Neural cell (in vitro differentiated cells): ENCODE measurements at regions not wholly inside any gene's neighbourhood (a gene's known extent, or its start where the extent isn't known, plus 50 kb on each side); places are given as distances from the start of the nearest gene placed in this dataset.

Experiments used
- H2AFZ ChIP-seq: fragments of 200-600, 300-800 bp; sonication (generic), shearing (Covaris generic); 2 replicates; pipeline ENCODE4 v1.6.0; 2014; ENCODE audit warnings: low read depth, mild to moderate bottlenecking, antibody characterized with exemption, low read length, moderate library complexity
- H3F3A ChIP-seq: fragments of 200-600 bp; shearing (Covaris generic); 2 replicates; pipeline ENCODE4 v1.6.1; 2016; ENCODE audit warnings: mild to moderate bottlenecking, moderate library complexity, mixed read lengths, antibody characterized with exemption, low read length; ENCODE audit not compliant: insufficient read depth, poor library complexity, severe bottlenecking
- H3K27ac ChIP-seq: fragments of 200-600, 300-800 bp; sonication (generic), shearing (Covaris generic); 2 replicates; pipeline ENCODE4 v1.5.1; 2014; ENCODE audit warnings: mild to moderate bottlenecking, low read length, moderate library complexity
- H3K27me3 ChIP-seq: fragments of 300-800, 200-600 bp; sonication (generic), shearing (Covaris generic); 2 replicates; pipeline ENCODE4 v1.6.0; 2014; ENCODE audit warnings: mild to moderate bottlenecking, low read depth, low read length, moderate library complexity; ENCODE audit not compliant: insufficient read depth
- H3K36me3 ChIP-seq: fragments of 300-800, 200-600 bp; sonication (generic), shearing (Covaris generic); 2 replicates; pipeline ENCODE4 v1.5.1; 2014; ENCODE audit warnings: mild to moderate bottlenecking, antibody characterized with exemption, low read length, moderate library complexity; ENCODE audit not compliant: insufficient read depth
- H3K4me2 ChIP-seq: fragments of 300-800, 200-600 bp; sonication (generic), shearing (Covaris generic); 2 replicates; pipeline ENCODE4 v1.6.0; 2014; ENCODE audit warnings: mild to moderate bottlenecking, low read length
- H3K4me3 ChIP-seq: fragments of 300-800, 200-600 bp; sonication (generic), shearing (Covaris generic); 2 replicates; pipeline ENCODE4 v1.5.1; 2014; ENCODE audit warnings: mild to moderate bottlenecking, low read length, moderate library complexity
- H3K79me2 ChIP-seq: fragments of 200-600 bp; shearing (Covaris generic); replicated peaks from 2 replicates; pipeline ENCODE4 v1.6.0; 2014; ENCODE audit warnings: mild to moderate bottlenecking, low read length, moderate library complexity; ENCODE audit not compliant: insufficient read depth
- H3K9ac ChIP-seq: fragments of 300-800, 200-600 bp; sonication (generic), shearing (Covaris generic); 2 replicates; pipeline ENCODE4 v1.6.1; 2016; ENCODE audit warnings: mild to moderate bottlenecking, low read length, mixed read lengths
- H3K9me2 ChIP-seq: fragments of 200-600 bp; shearing (Covaris generic); 2 replicates; pipeline ENCODE4 v1.6.1; 2016; ENCODE audit warnings: mild to moderate bottlenecking, low read length, mixed read lengths; ENCODE audit not compliant: insufficient read depth
- H3K9me3 ChIP-seq: fragments of 200-600, 300-800 bp; sonication (generic), shearing (Covaris generic); 2 replicates; pipeline ENCODE4 v1.6.1; 2016; ENCODE audit warnings: mild to moderate bottlenecking, mixed run types, low read length, moderate library complexity, mixed read lengths
- H4K20me1 ChIP-seq: fragments of 200-600 bp; shearing (Covaris generic); 2 replicates; pipeline ENCODE4 v1.6.1; 2016; ENCODE audit warnings: mild to moderate bottlenecking, mixed run types; ENCODE audit not compliant: insufficient read depth
- EP300 ChIP-seq: fragments of 450-650 bp; conservative IDR thresholded peaks from 2 replicates; pipeline ENCODE4 v1.6.1; 2014; ENCODE audit warnings: antibody characterized with exemption, mild to moderate bottlenecking, moderate library complexity; ENCODE audit not compliant: poor library complexity, severe bottlenecking
- EZH2 ChIP-seq: fragments of 200-600, 300-800 bp; shearing (Covaris generic), sonication (generic); IDR thresholded peaks from 2 replicates; pipeline ENCODE4 v1.6.1; 2014; ENCODE audit warnings: antibody characterized with exemption, low read length, borderline replicate concordance, mild to moderate bottlenecking; ENCODE audit not compliant: insufficient read depth, poor library complexity, severe bottlenecking
- MXI1 ChIP-seq: fragments of 450-650 bp; conservative IDR thresholded peaks from 2 replicates; pipeline ENCODE4 v1.6.1; 2014; ENCODE audit warnings: antibody characterized with exemption, mild to moderate bottlenecking; ENCODE audit not compliant: poor library complexity, severe bottlenecking
- POLR2AphosphoS5 ChIP-seq: IDR thresholded peaks from 2 replicates; pipeline ENCODE4 v1.6.1; 2012
- RAD21 ChIP-seq: fragments of 450-650 bp; conservative IDR thresholded peaks from 2 replicates; pipeline ENCODE4 v1.6.1; 2014; ENCODE audit warnings: antibody characterized with exemption, mild to moderate bottlenecking, moderate library complexity
- SMC3 ChIP-seq: fragments of 450-650 bp; conservative IDR thresholded peaks from 2 replicates; pipeline ENCODE4 v1.6.1; 2014; ENCODE audit warnings: antibody characterized with exemption, mild to moderate bottlenecking, moderate library complexity; ENCODE audit not compliant: poor library complexity
- TAF1 ChIP-seq: IDR thresholded peaks from 2 replicates; pipeline ENCODE4 v1.6.1; 2012; ENCODE audit warnings: low read depth
- TF ChIP-seq, protein P1 (sequence below): IDR thresholded peaks from 2 replicates; pipeline ENCODE4 v1.6.1; 2012; ENCODE audit warnings: borderline replicate concordance
- TF ChIP-seq, protein P2 (sequence below): fragments of 450-650 bp; IDR thresholded peaks from 2 replicates; pipeline ENCODE4 v1.5.1; 2014; ENCODE audit warnings: antibody characterized with exemption, mild to moderate bottlenecking, moderate library complexity; ENCODE audit not compliant: poor library complexity, severe bottlenecking

DNA sequence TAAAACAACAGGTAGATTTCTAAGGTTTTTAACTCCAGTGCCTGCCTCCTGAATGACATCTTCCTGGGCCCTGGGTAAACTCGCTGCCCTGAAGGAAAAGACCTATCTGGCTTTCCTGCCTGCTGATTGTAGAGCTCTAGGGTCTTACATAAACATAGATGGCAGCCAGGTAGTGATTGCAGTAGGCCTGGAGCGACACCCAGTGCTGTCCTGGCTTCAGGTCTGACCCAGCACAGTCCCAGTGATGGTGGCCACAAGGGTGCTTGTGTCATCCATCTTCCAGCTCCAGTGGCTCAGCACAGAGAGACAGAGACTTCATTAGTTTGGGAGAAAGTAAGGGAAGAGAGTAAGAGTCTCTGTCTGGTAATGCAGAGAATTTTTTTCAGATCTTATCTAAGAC, 542.9 kb upstream of the IMPG1 start:
- Histone ChIP-seq H2AFZ (no peak overlapping the region), H3K4me2 (no peak overlapping the region), H3K4me3 (no peak overlapping the region), H3K79me2 (no peaks in the 10 kb centered on the region), H3K36me3 (no peaks in the 10 kb centered on the region), H3K27ac (no peak overlapping the region), H3F3A (no peaks in the 10 kb centered on the region), H3K9me2 (no peaks in the 10 kb centered on the region), H3K9me3 (no peaks in the 10 kb centered on the region), H4K20me1 (no peaks in the 10 kb centered on the region), H3K9ac (no peak overlapping the region), H3K27me3 (no peaks in the 10 kb centered on the region)
- TF ChIP-seq RAD21, result no peak
- TF ChIP-seq, protein P1, sequence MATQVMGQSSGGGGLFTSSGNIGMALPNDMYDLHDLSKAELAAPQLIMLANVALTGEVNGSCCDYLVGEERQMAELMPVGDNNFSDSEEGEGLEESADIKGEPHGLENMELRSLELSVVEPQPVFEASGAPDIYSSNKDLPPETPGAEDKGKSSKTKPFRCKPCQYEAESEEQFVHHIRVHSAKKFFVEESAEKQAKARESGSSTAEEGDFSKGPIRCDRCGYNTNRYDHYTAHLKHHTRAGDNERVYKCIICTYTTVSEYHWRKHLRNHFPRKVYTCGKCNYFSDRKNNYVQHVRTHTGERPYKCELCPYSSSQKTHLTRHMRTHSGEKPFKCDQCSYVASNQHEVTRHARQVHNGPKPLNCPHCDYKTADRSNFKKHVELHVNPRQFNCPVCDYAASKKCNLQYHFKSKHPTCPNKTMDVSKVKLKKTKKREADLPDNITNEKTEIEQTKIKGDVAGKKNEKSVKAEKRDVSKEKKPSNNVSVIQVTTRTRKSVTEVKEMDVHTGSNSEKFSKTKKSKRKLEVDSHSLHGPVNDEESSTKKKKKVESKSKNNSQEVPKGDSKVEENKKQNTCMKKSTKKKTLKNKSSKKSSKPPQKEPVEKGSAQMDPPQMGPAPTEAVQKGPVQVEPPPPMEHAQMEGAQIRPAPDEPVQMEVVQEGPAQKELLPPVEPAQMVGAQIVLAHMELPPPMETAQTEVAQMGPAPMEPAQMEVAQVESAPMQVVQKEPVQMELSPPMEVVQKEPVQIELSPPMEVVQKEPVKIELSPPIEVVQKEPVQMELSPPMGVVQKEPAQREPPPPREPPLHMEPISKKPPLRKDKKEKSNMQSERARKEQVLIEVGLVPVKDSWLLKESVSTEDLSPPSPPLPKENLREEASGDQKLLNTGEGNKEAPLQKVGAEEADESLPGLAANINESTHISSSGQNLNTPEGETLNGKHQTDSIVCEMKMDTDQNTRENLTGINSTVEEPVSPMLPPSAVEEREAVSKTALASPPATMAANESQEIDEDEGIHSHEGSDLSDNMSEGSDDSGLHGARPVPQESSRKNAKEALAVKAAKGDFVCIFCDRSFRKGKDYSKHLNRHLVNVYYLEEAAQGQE, result no peak

DNA sequence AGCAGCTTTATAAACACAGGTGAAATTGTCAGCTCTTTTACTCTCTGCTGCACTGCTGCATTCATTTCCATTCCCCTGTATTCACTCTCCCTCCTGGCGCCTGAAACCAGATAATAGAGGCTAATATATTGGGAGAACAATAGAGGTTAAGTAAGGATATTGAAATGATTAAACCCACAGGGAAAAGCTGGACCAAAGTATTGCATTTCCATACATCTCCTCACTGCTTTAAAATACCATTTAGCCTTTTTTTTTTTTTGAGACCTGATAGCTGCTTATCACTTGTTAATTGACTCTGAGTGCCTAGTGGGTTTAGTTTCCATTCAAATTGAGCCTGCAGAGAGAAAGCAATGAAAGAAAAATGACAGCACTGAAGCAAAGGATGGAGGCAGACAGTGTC, 540.5 kb upstream of the IMPG1 start:
- H3K36me3 ChIP-seq, result no peaks in the 10 kb centered on the region
- no peaks in the 10 kb centered on the region for H3K9me3 ChIP-seq
- TF ChIP-seq RAD21 (peak; percentile 17), POLR2AphosphoS5 (peak; percentile 14), MXI1 (no peak), SMC3 (no peak), TAF1 (no peak), EP300 (peak; percentile 71), EZH2 (no peak)
- TF ChIP-seq, protein P2, sequence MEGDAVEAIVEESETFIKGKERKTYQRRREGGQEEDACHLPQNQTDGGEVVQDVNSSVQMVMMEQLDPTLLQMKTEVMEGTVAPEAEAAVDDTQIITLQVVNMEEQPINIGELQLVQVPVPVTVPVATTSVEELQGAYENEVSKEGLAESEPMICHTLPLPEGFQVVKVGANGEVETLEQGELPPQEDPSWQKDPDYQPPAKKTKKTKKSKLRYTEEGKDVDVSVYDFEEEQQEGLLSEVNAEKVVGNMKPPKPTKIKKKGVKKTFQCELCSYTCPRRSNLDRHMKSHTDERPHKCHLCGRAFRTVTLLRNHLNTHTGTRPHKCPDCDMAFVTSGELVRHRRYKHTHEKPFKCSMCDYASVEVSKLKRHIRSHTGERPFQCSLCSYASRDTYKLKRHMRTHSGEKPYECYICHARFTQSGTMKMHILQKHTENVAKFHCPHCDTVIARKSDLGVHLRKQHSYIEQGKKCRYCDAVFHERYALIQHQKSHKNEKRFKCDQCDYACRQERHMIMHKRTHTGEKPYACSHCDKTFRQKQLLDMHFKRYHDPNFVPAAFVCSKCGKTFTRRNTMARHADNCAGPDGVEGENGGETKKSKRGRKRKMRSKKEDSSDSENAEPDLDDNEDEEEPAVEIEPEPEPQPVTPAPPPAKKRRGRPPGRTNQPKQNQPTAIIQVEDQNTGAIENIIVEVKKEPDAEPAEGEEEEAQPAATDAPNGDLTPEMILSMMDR, result no peak
- TF ChIP-seq, protein P1, result no peak
- no peaks in the 10 kb centered on the region for H3K27me3 ChIP-seq
- no peaks in the 10 kb centered on the region for H3K79me2 ChIP-seq
- peak overlapping the region; percentile 74 for H3K27ac ChIP-seq
- peak overlapping the region; percentile 42 for H3K9ac ChIP-seq
- H3K9me2 ChIP-seq, result no peaks in the 10 kb centered on the region
- peak overlapping the region; percentile 39 for H3K4me3 ChIP-seq
- no peaks in the 10 kb centered on the region for H4K20me1 ChIP-seq
- no peak overlapping the region for H3K4me2 ChIP-seq
- H2AFZ ChIP-seq, result no peak overlapping the region
- H3F3A ChIP-seq, result no peaks in the 10 kb centered on the region
